Fibroblast of lung (primary cell): ENCODE measurements at regions not wholly inside any gene's neighbourhood (a gene's known extent, or its start where the extent isn't known, plus 50 kb on each side); places are given as distances from the start of the nearest gene placed in this dataset.

Experiments
- DNase-seq, 2 donors: peaks; one replicate each; pipeline versions ENCODE4 v3.0.0 to v3.0.0-alpha.2; 2010; ENCODE audit warnings: low read depth in 2 of 2
- H2AFZ ChIP-seq: 2 replicates; pipeline ENCODE4 v1.5.1; 2012; ENCODE audit warnings: low read length, control low read depth, inconsistent platforms
- H3K27ac ChIP-seq: 2 replicates; pipeline ENCODE4 v1.5.1; 2011; ENCODE audit warnings: low read length, control low read depth; ENCODE audit not compliant: insufficient read depth
- H3K27me3 ChIP-seq: 2 replicates; pipeline ENCODE4 v1.5.1; 2011; ENCODE audit warnings: mild to moderate bottlenecking, low read length; ENCODE audit not compliant: control insufficient read depth, insufficient read depth
- H3K36me3 ChIP-seq: 2 replicates; pipeline ENCODE4 v1.5.1; 2011; ENCODE audit warnings: low read length; ENCODE audit not compliant: control insufficient read depth, insufficient read depth
- H3K4me1 ChIP-seq: 2 replicates; pipeline ENCODE4 v1.5.1; 2011; ENCODE audit warnings: low read length; ENCODE audit not compliant: control insufficient read depth, insufficient read depth; ENCODE audit errors: extremely low read depth
- H3K4me2 ChIP-seq: 2 replicates; pipeline ENCODE4 v1.5.1; 2011; ENCODE audit warnings: low read length, control low read depth; ENCODE audit not compliant: insufficient read depth; ENCODE audit errors: extremely low read depth
- H3K4me3 ChIP-seq, 4 experiments: fragments of 200-600 bp in 1 of 4; sonication (generic) in 1 of 4; replicated peaks in 1 of 4; 2 replicates each; pipeline ENCODE4 v1.5.1; 2011 to 2016; ENCODE audit warnings: low read length in 4 of 4, low read depth in 3 of 4, mild to moderate bottlenecking in 3 of 4, control low read depth in 2 of 4, inconsistent platforms in 1 of 4, mixed read lengths in 1 of 4; ENCODE audit not compliant: insufficient read depth in 1 of 4; ENCODE audit errors: control extremely low read depth in 1 of 4
- H3K79me2 ChIP-seq: 2 replicates; pipeline ENCODE4 v1.5.1; 2012; ENCODE audit warnings: mild to moderate bottlenecking, low read length, inconsistent platforms; ENCODE audit not compliant: control insufficient read depth, insufficient read depth
- H3K9ac ChIP-seq: 2 replicates; pipeline ENCODE4 v1.5.1; 2011; ENCODE audit warnings: mild to moderate bottlenecking, low read length, control low read depth; ENCODE audit not compliant: insufficient read depth
- H3K9me3 ChIP-seq: 2 replicates; pipeline ENCODE4 v1.5.1; 2012; ENCODE audit warnings: low read depth, low read length; ENCODE audit not compliant: control insufficient read depth, insufficient read depth
- H4K20me1 ChIP-seq: 2 replicates; pipeline ENCODE4 v1.5.1; 2011; ENCODE audit warnings: low read length; ENCODE audit not compliant: control insufficient read depth, insufficient read depth; ENCODE audit errors: extremely low read depth
- EZH2 ChIP-seq: IDR thresholded peaks from 2 replicates; pipeline ENCODE4 v1.5.1; 2012; ENCODE audit warnings: low read length, control low read depth, mild to moderate bottlenecking; ENCODE audit errors: missing control alignments
- TF ChIP-seq, protein P1 (sequence below), 2 donors: IDR thresholded peaks in 1 of 2; conservative IDR thresholded peaks in 1 of 2; 1 replicate in 1 of 2; 2 replicates in 1 of 2; pipeline ENCODE4 v1.5.1; 2011 to 2012; ENCODE audit warnings: low read length in 2 of 2, control low read depth in 1 of 2, inconsistent platforms in 1 of 2, low read depth in 1 of 2, mild to moderate bottlenecking in 1 of 2

GRCh38 chr6:149157126-149157525 is 160.4 kb upstream of the TAB2 start:
- H2AFZ ChIP-seq = no peak overlapping the region
- H3K36me3 ChIP-seq = no peaks in the 10 kb centered on the region
- H3K79me2 ChIP-seq = no peaks in the 10 kb centered on the region
- H3K4me3 ChIP-seq = no peak overlapping the region
- no peak for DNase-seq
- no peak overlapping the region for H3K4me2 ChIP-seq
- no peaks in the 10 kb centered on the region for H3K4me1 ChIP-seq
- H3K9ac ChIP-seq = no peak overlapping the region
- no peaks in the 10 kb centered on the region for H3K9me3 ChIP-seq
- no peak overlapping the region for H3K27ac ChIP-seq
- no peaks in the 10 kb centered on the region for H3K27me3 ChIP-seq
- TF ChIP-seq EZH2 = no peak
- TF ChIP-seq, protein P1, sequence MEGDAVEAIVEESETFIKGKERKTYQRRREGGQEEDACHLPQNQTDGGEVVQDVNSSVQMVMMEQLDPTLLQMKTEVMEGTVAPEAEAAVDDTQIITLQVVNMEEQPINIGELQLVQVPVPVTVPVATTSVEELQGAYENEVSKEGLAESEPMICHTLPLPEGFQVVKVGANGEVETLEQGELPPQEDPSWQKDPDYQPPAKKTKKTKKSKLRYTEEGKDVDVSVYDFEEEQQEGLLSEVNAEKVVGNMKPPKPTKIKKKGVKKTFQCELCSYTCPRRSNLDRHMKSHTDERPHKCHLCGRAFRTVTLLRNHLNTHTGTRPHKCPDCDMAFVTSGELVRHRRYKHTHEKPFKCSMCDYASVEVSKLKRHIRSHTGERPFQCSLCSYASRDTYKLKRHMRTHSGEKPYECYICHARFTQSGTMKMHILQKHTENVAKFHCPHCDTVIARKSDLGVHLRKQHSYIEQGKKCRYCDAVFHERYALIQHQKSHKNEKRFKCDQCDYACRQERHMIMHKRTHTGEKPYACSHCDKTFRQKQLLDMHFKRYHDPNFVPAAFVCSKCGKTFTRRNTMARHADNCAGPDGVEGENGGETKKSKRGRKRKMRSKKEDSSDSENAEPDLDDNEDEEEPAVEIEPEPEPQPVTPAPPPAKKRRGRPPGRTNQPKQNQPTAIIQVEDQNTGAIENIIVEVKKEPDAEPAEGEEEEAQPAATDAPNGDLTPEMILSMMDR (conservative IDR thresholded peaks at IDR 0.05 in 1 of 2, IDR thresholded peaks at IDR 0.05 in 1 of 2; ENCODE audit: low read depth in 1 of 2, low read length in 2 of 2) = no peak
- H4K20me1 ChIP-seq = no peaks in the 10 kb centered on the region

- Histone ChIP-seq H3K79me2 (no peaks in the 10 kb centered on the region), H3K27ac (no peak overlapping the region), H3K4me1 (no peaks in the 10 kb centered on the region), H3K36me3 (no peaks in the 10 kb centered on the region), H3K27me3 (no peaks in the 10 kb centered on the region), H4K20me1 (no peaks in the 10 kb centered on the region), H2AFZ (no peak overlapping the region), H3K9ac (no peak overlapping the region), H3K4me2 (no peak overlapping the region), H3K4me3 (no peak overlapping the region), H3K9me3 (no peaks in the 10 kb centered on the region)
- no peak for TF ChIP-seq EZH2
- TF ChIP-seq, protein P1 (conservative IDR thresholded peaks at IDR 0.05 in 1 of 2, IDR thresholded peaks at IDR 0.05 in 1 of 2; ENCODE audit: low read depth in 1 of 2, low read length in 2 of 2) = no peak
- no peak for DNase-seq
Measured at GRCh38 chr6:149158076-149158475, 159.4 kb upstream of the TAB2 start.

- no peaks in the 10 kb centered on the region for H4K20me1 ChIP-seq
- no peak for TF ChIP-seq EZH2
- TF ChIP-seq, protein P1 (conservative IDR thresholded peaks at IDR 0.05 in 1 of 2, IDR thresholded peaks at IDR 0.05 in 1 of 2; ENCODE audit: low read depth in 1 of 2, low read length in 2 of 2) = no peak
- no peak overlapping the region for H2AFZ ChIP-seq
- no peak overlapping the region for H3K9ac ChIP-seq
- H3K36me3 ChIP-seq = no peaks in the 10 kb centered on the region
- no peak overlapping the region for H3K4me3 ChIP-seq
- H3K9me3 ChIP-seq = no peaks in the 10 kb centered on the region
- peak in 1 of 2 donors; percentile 4 for DNase-seq
- no peaks in the 10 kb centered on the region for H3K4me1 ChIP-seq
- no peaks in the 10 kb centered on the region for H3K79me2 ChIP-seq
- no peak overlapping the region for H3K4me2 ChIP-seq
- no peak overlapping the region for H3K27ac ChIP-seq
- H3K27me3 ChIP-seq = no peaks in the 10 kb centered on the region
Measured at GRCh38 chr6:149160943-149161342, 156.6 kb upstream of the TAB2 start.
